NCI-H2196 treated with DMSO at 0.1 percent for 48 hours (cell line): ENCODE measurements at regions not wholly inside any gene's neighbourhood (a gene's known extent, or its start where the extent isn't known, plus 50 kb on each side); places are given as distances from the start of the nearest gene placed in this dataset.

Experiments used
- DNase-seq: peaks from one replicate; lab custom pipeline; 2025; ENCODE audit not compliant: unreplicated experiment; lab: John Stamatoyannopoulos, UW

DNA sequence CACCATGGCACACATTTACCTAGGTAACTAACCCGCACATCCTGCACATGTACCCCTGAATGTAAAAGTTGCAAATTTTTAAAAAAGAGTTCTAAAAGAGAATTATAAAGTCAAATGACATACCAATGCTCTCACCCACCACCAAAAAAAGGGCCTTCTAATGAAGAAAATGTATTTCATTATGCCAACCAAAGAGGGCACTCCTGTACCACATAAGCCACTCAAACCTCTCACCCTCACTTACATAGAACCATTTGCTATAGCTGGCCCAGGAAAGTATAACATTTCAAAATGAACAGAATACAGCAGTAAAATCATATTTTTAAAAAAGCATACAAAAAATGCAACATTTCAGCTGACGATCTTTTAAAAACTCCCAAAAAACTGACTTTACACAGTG, 241.5 kb upstream of the PKDCC start:
- DNase-seq, result no peak

DNA sequence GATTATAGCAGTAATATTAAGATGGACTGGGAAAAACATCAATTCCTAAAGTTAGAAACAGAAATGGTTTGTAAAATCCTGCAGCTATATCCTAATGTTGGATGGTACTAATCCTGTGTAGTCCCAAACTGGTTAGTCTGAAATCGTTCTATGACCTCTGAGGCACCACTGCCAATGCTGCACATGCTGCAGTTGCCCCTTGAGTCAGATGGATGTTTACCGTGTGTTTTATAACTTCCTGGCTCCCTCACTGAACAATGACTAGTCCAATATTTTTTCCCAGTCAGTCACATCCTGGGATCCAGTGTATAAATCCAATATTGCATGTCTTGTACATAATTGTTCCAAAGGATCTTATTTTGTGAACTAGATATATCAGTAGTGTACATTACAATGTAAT, 226.7 kb upstream of the PKDCC start:
- DNase-seq, result no peak

DNA sequence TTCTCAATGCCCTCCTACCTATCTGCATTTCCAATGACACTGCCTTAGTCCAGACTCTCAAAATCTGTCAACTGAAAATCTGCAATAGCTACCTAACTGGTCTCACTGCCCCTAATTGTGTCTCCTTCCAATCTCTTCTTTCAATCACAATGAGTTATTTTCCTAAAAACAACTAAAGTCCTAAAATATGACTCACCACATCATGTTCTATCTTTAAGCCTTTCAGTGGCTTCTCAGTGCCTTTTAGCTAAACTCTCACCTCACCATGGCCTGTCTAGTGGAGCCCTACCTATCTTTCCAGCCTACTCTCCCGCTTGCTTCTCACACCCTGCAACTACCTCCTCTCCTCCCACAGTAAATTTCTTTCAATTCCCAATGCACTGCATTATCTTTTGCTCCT, 220.9 kb upstream of the PKDCC start:
- DNase-seq, result no peak

DNA sequence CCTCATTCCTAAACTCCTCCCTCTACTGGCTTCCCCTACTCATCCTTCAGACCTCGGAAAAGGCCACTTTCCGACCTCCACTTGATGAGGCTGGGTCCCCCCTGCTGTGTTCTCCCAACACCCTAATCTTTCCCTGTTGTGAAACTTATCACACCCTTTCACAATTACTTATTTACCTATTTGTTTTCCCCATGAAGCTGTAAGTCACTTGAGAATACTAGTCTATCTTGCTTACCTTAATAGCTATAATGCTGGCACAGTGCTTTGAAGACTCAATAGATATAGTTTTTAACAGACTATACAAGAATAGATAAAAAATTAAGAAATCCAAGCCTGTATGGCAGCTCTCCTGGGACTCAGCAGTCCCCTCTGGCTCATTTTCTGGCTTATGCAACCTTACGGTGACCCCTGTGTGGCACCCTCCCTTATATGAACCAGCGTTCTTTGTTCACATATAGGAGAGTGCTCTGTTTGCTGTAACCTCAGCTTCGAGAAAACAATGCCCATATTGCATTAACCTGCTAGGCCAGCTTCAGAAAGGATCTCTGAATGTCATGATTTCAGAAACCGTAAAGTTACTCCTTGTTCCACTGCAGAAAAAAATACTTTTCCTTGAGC, 220.4 kb upstream of the PKDCC start:
- no peak for DNase-seq

DNA sequence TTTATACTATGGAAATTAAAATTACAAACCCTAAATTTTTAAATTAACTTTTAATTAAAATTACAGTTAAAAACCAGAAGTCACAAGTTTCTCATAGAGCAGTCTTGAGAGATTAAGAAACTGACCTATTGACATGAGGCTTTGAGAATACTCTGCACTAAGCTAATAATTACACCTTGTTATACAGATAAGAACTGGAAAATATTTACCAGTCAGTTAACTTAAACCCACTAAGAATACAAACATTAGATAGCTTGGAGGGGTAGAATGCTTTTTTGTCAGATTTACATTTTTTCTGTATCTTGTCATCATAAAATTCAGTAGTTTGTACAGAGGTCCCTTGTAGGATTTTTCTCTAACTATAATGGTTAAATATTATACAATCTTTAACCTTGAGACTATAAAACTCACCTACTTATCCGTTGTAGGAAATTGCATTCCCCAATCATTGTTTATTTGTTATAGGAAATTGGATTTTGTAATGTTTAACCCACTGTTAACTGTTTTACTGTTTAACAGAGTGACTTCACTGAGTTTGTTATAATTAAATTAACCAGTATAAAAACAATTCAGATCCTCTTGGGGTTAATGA, 219.7 kb upstream of the PKDCC start:
- DNase-seq, result no peak

DNA sequence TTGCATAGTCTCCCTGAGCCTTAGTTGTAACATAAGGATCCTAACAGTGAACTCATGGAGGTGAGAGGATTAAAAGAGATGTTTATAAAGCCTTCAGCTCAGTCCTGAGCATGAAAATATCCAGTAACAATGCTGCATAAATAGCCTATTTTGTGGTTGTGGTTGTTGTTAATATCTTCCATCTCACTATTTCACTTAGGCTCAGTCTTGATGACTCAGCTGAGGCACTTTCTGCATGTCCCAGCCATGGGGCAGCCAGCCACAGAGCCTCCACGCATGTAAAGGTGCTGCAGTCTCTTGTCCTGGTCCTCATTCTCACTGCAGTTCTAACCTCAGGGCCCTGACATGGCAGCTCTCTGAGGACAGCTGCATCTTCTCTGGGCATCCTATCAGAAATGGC, 218.8 kb upstream of the PKDCC start:
- DNase-seq, result no peak

DNA sequence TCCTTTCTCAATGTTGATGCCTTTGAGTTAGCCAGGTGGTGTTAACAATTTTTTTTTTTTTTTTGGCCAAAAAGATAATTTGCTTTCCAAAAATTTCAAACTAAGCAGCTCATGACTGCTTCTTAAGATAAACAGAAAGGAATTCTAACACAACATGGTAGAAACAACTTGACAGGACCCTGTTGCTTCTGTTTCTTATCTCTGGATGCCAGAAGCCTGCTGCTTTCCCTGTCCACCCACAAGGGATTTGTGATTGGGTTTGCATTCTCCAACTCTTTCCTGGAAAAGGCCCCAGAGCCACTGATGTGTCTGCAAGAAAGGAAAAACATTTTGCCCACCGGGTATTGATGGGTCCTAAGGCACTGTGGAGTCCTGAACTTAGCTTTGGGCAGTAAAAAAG, 217.2 kb upstream of the PKDCC start:
- DNase-seq, result no peak

DNA sequence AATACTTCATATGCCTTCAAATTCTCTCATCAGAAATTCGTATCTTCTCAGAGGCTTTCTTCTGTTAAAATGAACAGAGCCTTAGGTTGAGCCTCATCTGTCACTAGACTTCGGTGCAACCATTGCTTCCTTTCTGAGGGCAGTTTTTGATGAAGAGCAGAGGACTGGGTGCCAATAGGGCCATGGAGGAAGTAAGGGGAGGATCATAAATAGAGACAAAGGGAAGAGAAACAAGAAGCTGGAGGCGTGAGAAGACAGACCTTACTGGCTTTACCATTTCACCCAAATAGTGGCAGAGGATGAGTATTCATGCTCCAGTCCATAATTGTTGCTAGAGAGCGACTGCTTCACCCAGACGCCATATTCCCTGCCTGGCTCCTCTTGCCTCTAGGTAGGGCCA, 215.6 kb upstream of the PKDCC start:
- no peak for DNase-seq

DNA sequence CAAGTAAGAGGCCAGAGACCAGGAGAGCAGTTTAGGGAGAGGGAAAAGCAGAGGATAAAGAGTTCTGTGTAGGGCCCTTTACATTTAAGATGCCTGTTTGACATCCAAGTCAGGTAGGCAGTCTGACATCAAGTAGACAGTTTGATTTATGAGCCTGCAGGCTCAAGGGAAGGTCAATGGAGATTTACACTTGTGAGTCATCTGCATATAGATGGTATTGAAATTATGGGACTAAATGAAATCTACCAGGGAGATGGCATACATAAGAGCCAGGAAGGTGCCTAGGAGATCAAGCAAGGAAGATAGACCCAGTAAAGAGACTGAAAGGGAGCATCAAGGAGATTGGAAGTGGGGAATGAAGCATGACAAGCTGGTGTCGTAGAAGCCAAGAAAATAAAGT, 212.4 kb upstream of the PKDCC start:
- no peak for DNase-seq

DNA sequence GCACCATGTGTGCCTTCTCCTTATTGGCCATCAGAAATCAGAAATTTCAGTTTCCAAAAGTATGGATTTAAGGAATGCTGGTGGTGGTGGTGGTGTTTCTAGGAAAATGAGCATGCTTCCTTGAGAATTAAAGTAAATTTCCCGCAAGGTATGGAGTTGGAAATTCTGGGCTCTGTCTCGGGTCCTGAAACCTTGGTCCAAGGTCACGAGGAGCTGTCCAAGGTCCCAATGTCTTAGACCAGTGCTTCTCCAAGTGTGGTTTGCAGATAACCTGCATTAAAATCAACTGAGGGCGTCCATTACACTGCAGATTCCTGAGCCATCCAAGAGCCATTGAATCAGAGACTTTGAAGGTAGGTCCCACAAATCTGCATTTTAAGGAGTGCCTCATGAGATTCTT, 210.9 kb upstream of the PKDCC start:
- no peak for DNase-seq

DNA sequence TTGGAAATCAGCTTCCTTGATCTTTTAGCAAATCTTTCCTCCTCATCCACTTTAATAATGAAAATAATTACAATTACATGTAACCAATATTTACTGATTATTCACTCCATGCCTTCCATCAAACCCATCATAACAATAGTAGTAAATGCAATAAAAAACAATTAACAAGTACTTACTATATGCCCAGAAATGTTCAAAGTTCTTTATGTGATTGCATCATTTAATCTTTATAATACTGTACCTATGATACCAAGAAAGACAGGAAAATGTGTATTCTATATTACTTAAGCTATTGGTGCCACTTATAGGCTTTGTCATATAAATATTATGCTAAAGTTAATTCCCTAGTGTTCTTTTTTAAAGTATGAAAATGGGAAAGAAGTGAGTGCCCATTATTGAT, 210.2 kb upstream of the PKDCC start:
- no peak for DNase-seq

DNA sequence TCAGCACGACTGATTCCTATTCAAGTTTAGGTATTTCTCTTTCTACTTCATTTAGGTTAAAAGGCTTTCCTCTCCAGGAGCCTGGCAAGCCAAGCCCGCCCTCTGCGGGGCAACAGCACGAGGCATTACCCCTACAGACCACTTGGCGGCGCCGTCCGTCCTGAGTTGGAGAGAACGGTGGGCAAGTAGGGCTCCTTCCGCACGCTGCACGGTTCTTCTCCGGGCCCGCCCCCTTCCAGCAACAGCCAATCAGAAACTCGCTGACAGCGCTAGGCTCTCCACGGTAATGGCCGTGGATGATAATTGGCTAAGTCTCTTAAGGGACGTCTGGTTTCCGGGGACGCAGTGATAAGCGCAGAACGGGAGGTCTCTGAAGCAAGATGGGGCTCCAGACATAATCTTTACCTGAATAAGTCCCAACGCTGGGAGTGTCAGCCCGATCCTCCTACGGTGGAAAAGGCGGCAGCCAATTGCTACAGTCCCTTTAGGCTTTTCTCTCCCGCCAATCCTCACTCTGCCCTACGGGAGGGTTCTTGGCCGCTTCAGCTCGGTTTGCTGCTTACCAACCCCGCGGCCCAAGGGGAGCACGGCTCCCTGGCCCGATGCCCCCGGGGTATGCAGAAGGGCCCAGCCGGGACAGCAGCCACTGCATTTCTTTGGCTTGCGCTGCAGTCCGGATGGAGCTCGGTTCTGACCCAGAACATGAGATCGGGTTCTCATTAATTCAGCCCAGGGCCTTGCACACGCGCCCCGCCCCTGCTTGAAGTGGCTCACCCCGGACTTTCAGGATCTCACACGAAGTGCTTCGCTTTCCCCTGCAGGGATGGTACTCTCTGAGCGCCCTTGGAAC, 206.9 kb upstream of the PKDCC start:
- DNase-seq, result peak; percentile 96

DNA sequence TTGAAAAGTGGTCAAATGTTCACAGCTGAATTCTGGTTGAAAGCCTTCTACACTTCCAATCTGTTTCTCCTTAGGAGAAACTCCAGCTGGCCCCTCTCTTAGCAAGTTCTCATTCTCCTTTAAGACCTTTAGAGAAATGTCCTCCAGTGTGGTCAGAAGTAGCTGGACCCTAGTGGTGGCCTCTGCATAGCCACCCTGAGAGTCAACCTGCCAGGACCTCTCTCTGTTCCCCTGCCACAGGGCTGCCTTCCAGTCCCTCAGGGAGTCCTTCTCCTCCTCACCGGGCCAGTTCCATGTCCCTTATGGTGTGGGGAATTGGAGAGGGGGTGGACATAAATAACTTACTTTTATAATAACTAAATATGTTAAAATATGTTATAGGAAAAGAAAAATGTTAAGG, 200.9 kb upstream of the PKDCC start:
- DNase-seq, result no peak

DNA sequence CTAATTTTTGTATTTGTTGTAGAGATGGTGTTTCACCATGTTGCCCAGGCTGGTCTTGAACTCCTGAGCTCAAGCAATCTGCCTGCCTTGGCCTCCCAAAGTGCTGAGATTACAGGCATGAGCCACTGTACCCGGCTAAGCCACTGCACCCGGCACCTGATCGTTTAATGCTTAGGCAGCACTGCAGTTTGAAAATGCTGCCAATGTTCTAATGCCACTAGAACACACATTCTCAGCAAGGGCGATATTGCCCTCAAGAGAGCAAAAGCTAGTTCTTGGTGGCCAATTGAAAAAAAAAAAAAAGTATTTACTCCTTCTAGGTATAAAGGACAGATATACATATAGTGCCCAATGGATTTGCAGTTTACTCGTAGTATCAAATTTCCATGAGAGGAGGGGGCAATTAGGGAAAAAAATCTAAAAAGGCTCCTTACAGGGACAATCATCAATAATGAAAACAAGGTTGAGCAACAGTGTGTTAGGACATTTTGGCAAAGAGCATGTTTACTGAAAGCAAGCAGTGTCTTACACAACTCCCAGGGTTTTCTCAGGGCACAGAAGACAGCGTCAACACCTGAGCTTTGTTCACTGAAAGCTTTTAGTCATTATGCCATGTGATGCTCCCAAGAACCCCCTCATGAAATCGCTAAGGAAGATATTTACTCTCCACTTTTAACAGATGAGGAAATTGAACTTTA, 199.9 kb upstream of the PKDCC start:
- no peak for DNase-seq

DNA sequence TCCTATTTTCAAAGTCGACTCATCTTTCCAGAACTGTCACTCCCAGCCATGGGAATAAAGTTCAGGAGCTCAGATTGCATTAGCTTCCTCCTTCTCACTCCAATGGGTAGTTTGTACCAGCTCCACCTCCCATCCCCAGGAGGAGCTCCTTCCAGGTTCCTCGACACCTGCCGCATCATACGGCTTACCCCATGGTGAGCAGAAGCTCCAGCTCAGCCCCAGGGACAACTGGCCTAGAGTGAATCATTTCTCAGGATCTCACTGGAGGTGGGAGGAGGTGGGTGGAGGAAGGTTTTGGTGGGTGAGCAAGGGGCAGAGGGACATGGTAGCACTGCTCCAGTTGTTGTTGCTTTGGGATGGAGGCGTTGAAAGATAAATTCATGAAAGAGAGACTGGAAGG, 196.3 kb upstream of the PKDCC start:
- no peak for DNase-seq

DNA sequence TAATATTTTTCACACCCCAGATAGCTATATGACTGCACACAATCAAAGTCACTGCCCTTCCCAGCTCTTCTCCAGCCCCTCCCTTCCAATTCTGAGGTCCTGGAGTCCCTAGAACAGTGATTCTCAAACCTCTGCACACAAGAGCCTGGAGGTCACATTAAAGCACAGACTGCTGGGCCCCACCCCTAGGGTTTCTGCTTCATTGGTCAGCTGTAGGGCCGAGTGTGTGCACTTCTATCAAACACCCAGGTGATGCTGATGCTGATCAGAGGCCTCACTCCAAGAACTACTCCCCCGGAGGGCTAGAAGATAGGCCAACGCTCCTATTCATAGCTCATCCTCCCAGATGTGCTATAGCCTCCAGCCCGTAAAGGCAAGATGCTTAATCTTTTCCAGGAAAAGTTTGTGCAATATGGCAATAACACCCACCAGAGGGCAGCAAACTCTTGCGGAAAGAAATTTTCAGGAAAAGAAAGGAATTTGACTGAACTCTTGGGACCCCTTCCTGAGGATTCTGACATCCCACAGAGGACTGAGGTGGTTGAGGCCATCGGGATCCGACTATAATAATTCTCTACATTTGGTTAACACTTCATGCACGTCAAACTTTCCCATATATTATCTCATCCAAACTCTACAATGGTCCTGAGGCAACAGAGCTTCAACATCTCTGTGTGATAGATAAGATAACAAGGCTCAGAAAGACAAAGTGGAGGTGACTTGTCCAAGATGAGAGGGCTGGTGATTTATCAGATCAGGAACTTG, 194.2 kb upstream of the PKDCC start:
- DNase-seq, result no peak

DNA sequence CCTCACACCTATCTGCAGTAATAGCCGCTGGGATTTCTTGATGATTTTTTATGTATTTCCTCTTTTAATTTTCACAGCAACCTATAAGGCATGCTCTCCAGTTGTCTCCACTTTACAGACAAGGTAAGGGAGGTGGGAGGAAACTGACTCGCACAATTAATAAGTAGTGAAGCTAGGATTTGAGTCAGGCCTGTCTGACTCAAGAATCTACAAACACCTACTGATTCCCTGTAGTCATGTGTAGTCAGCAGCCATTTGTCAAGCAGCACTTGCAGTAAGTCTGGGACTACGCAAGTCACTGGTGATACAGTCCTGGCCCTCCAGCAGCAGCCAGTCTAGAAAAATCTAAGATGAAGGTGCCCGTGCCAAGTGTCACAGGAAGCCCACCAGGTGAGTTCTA, 193.6 kb upstream of the PKDCC start:
- DNase-seq, result no peak

DNA sequence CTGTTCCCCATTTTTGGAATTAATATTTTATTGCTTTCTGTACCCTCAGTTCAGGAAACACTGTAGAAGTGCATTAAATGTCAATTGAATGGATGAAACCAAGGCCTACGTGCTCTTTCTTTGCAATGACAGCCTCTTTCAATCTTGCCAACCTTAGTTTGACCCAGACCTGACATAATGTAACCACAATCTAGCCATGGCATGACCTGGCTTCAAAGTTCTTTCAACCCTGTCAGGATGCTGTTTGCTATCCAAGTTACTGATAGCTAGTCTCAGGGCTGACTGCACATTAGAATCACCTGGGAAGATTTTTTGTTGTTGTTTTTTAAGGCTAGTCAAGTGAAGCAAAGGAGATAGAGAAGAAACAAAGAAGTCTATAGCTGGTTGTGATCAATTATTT, 190.9 kb upstream of the PKDCC start:
- DNase-seq, result no peak

DNA sequence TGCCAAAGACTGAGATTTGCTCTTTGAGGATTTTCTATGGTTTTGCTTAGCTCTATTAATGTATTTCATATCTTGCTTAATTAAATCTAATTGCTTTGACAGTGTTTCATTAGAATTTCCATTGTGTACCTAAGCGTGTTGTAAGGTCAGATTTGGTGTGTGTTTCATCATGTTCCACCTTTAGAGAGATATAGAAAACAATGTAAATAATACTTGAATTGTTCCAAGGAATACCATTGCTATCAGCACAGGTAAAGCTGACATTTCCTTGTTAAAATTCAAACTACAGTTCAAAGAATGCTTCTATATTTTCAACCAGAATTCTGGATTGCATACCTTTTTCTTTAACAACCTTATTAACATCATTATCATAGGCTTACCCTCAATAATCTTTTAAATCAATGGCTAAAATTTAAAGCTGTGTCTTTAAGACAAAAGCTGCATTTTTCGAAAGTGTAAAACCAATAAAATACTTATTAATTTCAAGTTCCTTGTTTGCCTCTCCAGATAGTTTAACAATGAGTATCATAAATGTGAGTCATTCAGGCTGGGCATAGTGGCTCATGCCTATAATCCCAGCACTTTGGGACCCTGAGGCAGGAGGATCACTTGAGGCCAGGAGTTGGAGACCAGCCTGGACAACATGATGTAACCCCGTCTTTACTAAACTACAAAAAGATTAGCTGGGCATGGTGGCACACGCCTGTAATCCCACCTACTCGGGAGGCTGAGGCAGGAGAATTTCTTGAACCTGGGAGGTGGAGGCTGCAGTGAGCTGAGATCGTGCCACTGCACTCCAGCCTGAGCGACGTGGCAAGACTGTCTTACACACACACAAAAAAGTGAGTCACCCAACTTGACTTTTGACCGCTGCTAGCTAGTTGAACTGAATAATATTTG, 188.0 kb upstream of the PKDCC start:
- DNase-seq, result no peak

DNA sequence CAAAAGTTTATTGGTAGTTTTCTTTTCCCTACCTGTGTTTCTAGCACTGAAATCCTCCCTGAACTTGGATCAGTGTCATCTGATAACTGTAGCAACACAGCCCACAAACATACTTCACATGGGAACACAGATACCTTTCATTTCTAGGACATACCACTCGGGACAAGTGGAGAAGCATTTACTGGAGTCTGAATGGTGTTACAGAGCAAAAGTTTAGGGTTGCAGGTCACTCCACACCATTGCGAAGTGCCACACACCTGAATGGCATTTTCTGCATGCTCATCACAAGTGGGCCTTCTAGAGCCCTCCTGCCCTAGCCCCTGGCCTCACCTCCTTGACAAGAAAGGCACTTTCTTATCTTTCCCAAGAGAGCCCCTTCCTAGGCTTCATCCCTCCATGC, 184.8 kb upstream of the PKDCC start:
- DNase-seq, result no peak
